ENCODE measurements at regions not wholly inside any gene's neighbourhood (a gene's known extent, or its start where the extent isn't known, plus 50 kb on each side); places are given as distances from the start of the nearest gene placed in this dataset.

DNA sequence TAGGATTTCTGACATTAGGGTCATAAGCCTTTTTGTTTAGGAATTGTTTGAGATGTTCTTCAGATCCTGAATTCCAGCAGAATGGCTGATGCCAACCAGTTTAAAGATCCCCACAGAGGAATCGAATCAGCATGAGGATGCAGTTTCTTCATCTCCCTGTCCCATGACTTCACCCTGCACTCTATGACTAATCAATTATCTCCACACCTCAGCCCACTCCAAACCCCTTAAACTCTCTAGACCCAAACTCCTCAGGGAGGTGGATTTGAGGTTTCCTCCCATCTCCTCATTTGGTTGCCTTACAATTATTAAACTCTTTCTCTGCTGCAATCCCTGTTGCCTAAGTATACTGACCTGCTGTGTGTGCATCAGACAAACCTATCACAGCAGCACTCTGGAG lies 86.5 kb upstream of the CRY1 start:
- Histone ChIP-seq H4K20me1 (ENCODE audit: insufficient read depth, low read length) (no peaks in the 10 kb centered on the region), H3K27me3 (ENCODE audit: insufficient read depth, low read length) (peaks cover 3% of the 10 kb centered on the region), H3K4me1 (ENCODE audit: insufficient read depth, low read length) (no peaks in the 10 kb centered on the region), H2AFZ (ENCODE audit: low read length) (no peak overlapping the region), H3K4me3 (ENCODE audit: insufficient read depth, low read length) (no peak overlapping the region), H3K79me2 (ENCODE audit: insufficient read depth, low read length) (no peaks in the 10 kb centered on the region), H3K4me2 (ENCODE audit: insufficient read depth, low read length) (no peak overlapping the region), H3K27ac (ENCODE audit: low read depth, low read length) (no peak overlapping the region), H3K9me3 (ENCODE audit: low read depth, low read length) (no peaks in the 10 kb centered on the region), H3K36me3 (ENCODE audit: insufficient read depth, low read length) (no peaks in the 10 kb centered on the region)
- no peak for DNase-seq (ENCODE audit: insufficient read length, low spot score, missing footprints)
- TF ChIP-seq CTCF (IDR thresholded peaks at IDR 0.05; ENCODE audit: extremely low read depth, low read depth, low read length) = no peak

DNA sequence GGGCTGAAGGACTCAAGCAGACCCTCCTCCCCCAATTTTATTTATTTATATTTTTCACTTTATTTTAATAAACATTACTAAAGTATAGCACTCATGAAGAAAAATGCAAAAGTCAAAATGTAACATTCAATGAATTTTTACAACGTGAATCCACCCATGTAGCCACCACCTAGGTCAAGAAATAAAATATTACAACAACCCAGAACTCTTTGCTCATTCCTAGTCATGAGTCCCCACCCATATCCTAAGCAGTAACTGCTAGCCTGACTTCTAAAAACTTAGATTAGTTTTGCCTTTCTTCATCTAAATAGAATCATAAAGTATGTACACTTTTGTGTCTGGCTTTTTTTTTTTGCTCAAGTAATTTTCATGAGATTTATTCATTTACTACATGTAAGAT lies 86.9 kb upstream of the CRY1 start:
- no peak overlapping the region for H2AFZ ChIP-seq (ENCODE audit: low read length)
- H3K4me3 ChIP-seq (ENCODE audit: insufficient read depth, low read length) = no peak overlapping the region
- H3K27ac ChIP-seq (ENCODE audit: low read depth, low read length) = no peak overlapping the region
- no peaks in the 10 kb centered on the region for H3K4me1 ChIP-seq (ENCODE audit: insufficient read depth, low read length)
- H3K27me3 ChIP-seq (ENCODE audit: insufficient read depth, low read length) = no peaks in the 10 kb centered on the region
- no peak overlapping the region for H3K4me2 ChIP-seq (ENCODE audit: insufficient read depth, low read length)
- no peaks in the 10 kb centered on the region for H3K79me2 ChIP-seq (ENCODE audit: insufficient read depth, low read length)
- H3K36me3 ChIP-seq (ENCODE audit: insufficient read depth, low read length) = no peaks in the 10 kb centered on the region
- no peaks in the 10 kb centered on the region for H4K20me1 ChIP-seq (ENCODE audit: insufficient read depth, low read length)
- DNase-seq (ENCODE audit: insufficient read length, low spot score, missing footprints) = no peak
- no peak for TF ChIP-seq CTCF (IDR thresholded peaks at IDR 0.05; ENCODE audit: extremely low read depth, low read depth, low read length)
- no peaks in the 10 kb centered on the region for H3K9me3 ChIP-seq (ENCODE audit: low read depth, low read length)

DNA sequence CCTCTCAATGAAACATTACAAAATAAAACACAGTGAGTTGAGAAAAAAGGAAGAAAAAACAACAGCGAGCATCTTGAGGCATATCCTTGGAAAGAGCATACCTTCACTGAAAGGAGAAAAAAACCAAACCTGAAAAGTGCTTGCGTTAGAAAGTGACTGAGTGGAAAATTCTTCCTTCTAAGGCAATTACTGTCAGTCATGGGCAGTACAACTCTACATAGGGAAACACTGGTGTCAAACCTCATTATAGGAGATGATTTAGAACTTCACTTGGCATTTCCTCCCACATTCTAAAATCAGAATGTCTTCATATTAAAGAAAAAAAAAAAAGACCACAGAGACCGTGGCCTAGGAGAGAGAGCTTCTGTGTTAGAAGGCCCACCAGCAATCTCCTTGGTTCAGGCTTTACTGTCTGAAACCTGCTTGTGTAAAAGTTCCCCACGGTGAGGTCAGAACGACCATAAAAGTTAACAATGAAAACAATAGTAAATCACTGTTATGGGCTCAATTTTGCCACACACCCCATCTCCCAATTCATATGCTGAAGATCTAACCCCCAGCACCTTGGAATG lies 91.1 kb upstream of the CRY1 start:
- H4K20me1 ChIP-seq (ENCODE audit: insufficient read depth, low read length) = no peaks in the 10 kb centered on the region
- no peaks in the 10 kb centered on the region for H3K79me2 ChIP-seq (ENCODE audit: insufficient read depth, low read length)
- H2AFZ ChIP-seq (ENCODE audit: low read length) = no peak overlapping the region
- TF ChIP-seq CTCF (IDR thresholded peaks at IDR 0.05; ENCODE audit: extremely low read depth, low read depth, low read length) = no peak
- H3K4me1 ChIP-seq (ENCODE audit: insufficient read depth, low read length) = no peaks in the 10 kb centered on the region
- no peaks in the 10 kb centered on the region for H3K27me3 ChIP-seq (ENCODE audit: insufficient read depth, low read length)
- H3K36me3 ChIP-seq (ENCODE audit: insufficient read depth, low read length) = no peaks in the 10 kb centered on the region
- H3K4me2 ChIP-seq (ENCODE audit: insufficient read depth, low read length) = no peak overlapping the region
- no peak overlapping the region for H3K27ac ChIP-seq (ENCODE audit: low read depth, low read length)
- H3K9me3 ChIP-seq (ENCODE audit: low read depth, low read length) = no peaks in the 10 kb centered on the region
- DNase-seq (ENCODE audit: insufficient read length, low spot score, missing footprints) = no peak
- H3K4me3 ChIP-seq (ENCODE audit: insufficient read depth, low read length) = no peak overlapping the region

DNA sequence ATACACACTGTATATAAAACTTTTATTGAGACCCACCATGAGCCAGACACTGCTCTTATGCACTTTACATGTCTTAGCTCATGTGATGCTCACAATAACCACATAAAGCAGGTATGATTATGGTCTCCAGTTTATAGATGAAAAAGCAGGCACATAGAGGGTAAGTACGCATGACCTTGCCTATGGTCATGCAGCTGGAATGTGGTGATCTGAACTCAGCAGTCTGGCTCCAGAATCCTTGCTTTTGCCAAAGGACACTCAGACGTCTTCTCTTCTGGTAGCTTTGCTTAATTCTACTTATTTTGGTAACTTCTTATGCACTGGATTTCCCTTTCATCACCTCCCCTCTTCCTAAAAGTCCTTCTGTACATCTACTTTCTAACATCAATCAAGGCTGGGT lies 103.3 kb upstream of the CRY1 start:
- H3K4me3 ChIP-seq (ENCODE audit: insufficient read depth, low read length) = no peak overlapping the region
- no peaks in the 10 kb centered on the region for H3K9me3 ChIP-seq (ENCODE audit: low read depth, low read length)
- no peak overlapping the region for H2AFZ ChIP-seq (ENCODE audit: low read length)
- no peak overlapping the region for H3K4me2 ChIP-seq (ENCODE audit: insufficient read depth, low read length)
- no peak for DNase-seq (ENCODE audit: insufficient read length, low spot score, missing footprints)
- H3K36me3 ChIP-seq (ENCODE audit: insufficient read depth, low read length) = no peaks in the 10 kb centered on the region
- no peaks in the 10 kb centered on the region for H3K4me1 ChIP-seq (ENCODE audit: insufficient read depth, low read length)
- no peaks in the 10 kb centered on the region for H4K20me1 ChIP-seq (ENCODE audit: insufficient read depth, low read length)
- H3K27me3 ChIP-seq (ENCODE audit: insufficient read depth, low read length) = no peaks in the 10 kb centered on the region
- no peak for TF ChIP-seq CTCF (IDR thresholded peaks at IDR 0.05; ENCODE audit: extremely low read depth, low read depth, low read length)
- H3K79me2 ChIP-seq (ENCODE audit: insufficient read depth, low read length) = no peaks in the 10 kb centered on the region
- no peak overlapping the region for H3K27ac ChIP-seq (ENCODE audit: low read depth, low read length)
